ENCODE measurements at regions not wholly inside any gene's neighbourhood (a gene's known extent, or its start where the extent isn't known, plus 50 kb on each side); places are given as distances from the start of the nearest gene placed in this dataset.

GRCh38 chr10:118867768-118868167 lies 113.0 kb upstream of the CACUL1 start:
- no peak overlapping the region for H3K27ac ChIP-seq (ENCODE audit: low read depth in 2 of 2, low read length in 1 of 2)
- WGBS (ENCODE audit: low lambda C conversion rate): 51% methylated on average over 3 of the region's 3 CpGs
- H3F3A ChIP-seq (replicated peaks; ENCODE audit: insufficient read depth): no peaks in the 10 kb centered on the region
- H3K27me3 ChIP-seq (ENCODE audit: insufficient read depth): no peaks in the 10 kb centered on the region; the same call in 1 of the 2 replicates
- H3K9me2 ChIP-seq: no peaks in the 10 kb centered on the region
- no peak overlapping the region for H3K4me3 ChIP-seq (ENCODE audit: low read depth in 2 of 2, low read length in 1 of 2)
- CTCF ChIA-PET: interaction anchor here (1.0 to 2.0 kb wide), 2 partner anchors 13 to 17 kb away, joined by 3 to 7 read pairs; no protein-coding TSS in a partner anchor
- no peak overlapping the region for H3K4me2 ChIP-seq
- H4K20me1 ChIP-seq (ENCODE audit: insufficient read depth): no peaks in the 10 kb centered on the region
- no peaks in the 10 kb centered on the region for H3K9me3 ChIP-seq
- no peaks in the 10 kb centered on the region for H3K79me2 ChIP-seq (ENCODE audit: insufficient read depth)
- H3K9ac ChIP-seq: no peak overlapping the region
- H3K36me3 ChIP-seq (replicated peaks in 1 of 2; ENCODE audit: control insufficient read depth in 1 of 2, insufficient read depth in 2 of 2, low read length in 1 of 2): no peaks in the 10 kb centered on the region
- H3K4me1 ChIP-seq (ENCODE audit: control insufficient read depth in 1 of 2, insufficient read depth in 2 of 2, low read depth in 1 of 2, low read length in 1 of 2): peaks cover 0 to 21% of the 10 kb centered on the region in 2 experiments; a peak in 2 of 4 replicates
- TF ChIP-seq CHD2 (IDR thresholded peaks at IDR 0.05; ENCODE audit: low read length, partially characterized antibody) (no peak), TCF12 (IDR thresholded peaks at IDR 0.05) (no peak), GATA2 (CRISPR knock-in tag; IDR thresholded peaks at IDR 0.05) (no peak), CTCF (IDR thresholded peaks at IDR 0.05) (no peak), FOXM1 (IDR thresholded peaks at IDR 0.05; ENCODE audit: low read depth) (no peak), TAF1 (IDR thresholded peaks at IDR 0.05; ENCODE audit: borderline replicate concordance, low read depth, low read length) (no peak), GABPA (IDR thresholded peaks at IDR 0.05; ENCODE audit: low read depth) (no peak), RFX5 (IDR thresholded peaks at IDR 0.05; ENCODE audit: low read length) (no peak), YY1 (IDR thresholded peaks at IDR 0.05; ENCODE audit: low read depth) (no peak), ZBTB33 (IDR thresholded peaks at IDR 0.05; ENCODE audit: borderline replicate concordance, low read depth) (no peak), FOSL2 (IDR thresholded peaks at IDR 0.05; ENCODE audit: borderline replicate concordance, low read depth) (no peak), RAD21 (IDR thresholded peaks at IDR 0.05; ENCODE audit: low read length) (no peak), MAX (IDR thresholded peaks at IDR 0.05; ENCODE audit: low read depth) (no peak)
- DNase-seq: no peak
- H2AFZ ChIP-seq (ENCODE audit: low read depth): no peak overlapping the region
- POLR2A ChIA-PET: interaction anchor here (0.7 kb wide), 1 partner anchor 153 kb away, joined by 3 read pairs; no protein-coding TSS in a partner anchor

- H3K36me3 ChIP-seq (replicated peaks in 1 of 2; ENCODE audit: control insufficient read depth in 1 of 2, insufficient read depth in 2 of 2, low read length in 1 of 2): no peaks in the 10 kb centered on the region
- no peak overlapping the region for H2AFZ ChIP-seq (ENCODE audit: low read depth)
- CTCF ChIA-PET: no interaction called here
- H4K20me1 ChIP-seq (ENCODE audit: insufficient read depth): no peaks in the 10 kb centered on the region
- H3K9ac ChIP-seq: no peak overlapping the region
- H3K4me2 ChIP-seq: no peak overlapping the region
- H3K79me2 ChIP-seq (ENCODE audit: insufficient read depth): no peaks in the 10 kb centered on the region
- POLR2A ChIA-PET: no interaction called here
- H3K4me3 ChIP-seq (ENCODE audit: low read depth in 2 of 2, low read length in 1 of 2): no peak overlapping the region
- TF ChIP-seq FOXJ3 (CRISPR knock-in tag; IDR thresholded peaks at IDR 0.05) (no peak), ZBTB33 (IDR thresholded peaks at IDR 0.05; ENCODE audit: borderline replicate concordance, low read depth) (no peak), RFX5 (IDR thresholded peaks at IDR 0.05; ENCODE audit: low read length) (no peak)
- H3K4me1 ChIP-seq (ENCODE audit: control insufficient read depth in 1 of 2, insufficient read depth in 2 of 2, low read depth in 1 of 2, low read length in 1 of 2): peaks cover 0 to 21% of the 10 kb centered on the region in 2 experiments; a peak in 2 of 4 replicates
- 65% methylated on average over 5 of the region's 5 CpGs for WGBS (ENCODE audit: low lambda C conversion rate)
- no peaks in the 10 kb centered on the region for H3K9me2 ChIP-seq
- no peak for DNase-seq
- H3F3A ChIP-seq (replicated peaks; ENCODE audit: insufficient read depth): no peaks in the 10 kb centered on the region
- no peaks in the 10 kb centered on the region for H3K9me3 ChIP-seq
- no peaks in the 10 kb centered on the region; the same call in 1 of the 2 replicates for H3K27me3 ChIP-seq (ENCODE audit: insufficient read depth)
- no peak overlapping the region for H3K27ac ChIP-seq (ENCODE audit: low read depth in 2 of 2, low read length in 1 of 2)
Observed at GRCh38 chr10:118868589-118868988, 113.8 kb upstream of the CACUL1 start.
